HCT116 (cell line): ENCODE measurements at regions not wholly inside any gene's neighbourhood (a gene's known extent, or its start where the extent isn't known, plus 50 kb on each side); places are given as distances from the start of the nearest gene placed in this dataset.

Source experiments
- ATAC-seq: fragments of 200-7000 bp; cut with Tn5 transposase; 2 replicates; pipeline ENCODE4 v1.9.1; 2020; ENCODE audit warnings: mild to moderate bottlenecking, moderate library complexity
- BruUV-seq: library from RNA; stranded (reverse); fragments of 400-500 nt; replicated peaks from 2 replicates; lab custom pipeline; 2021; lab: Mats Ljungman, UMichigan
- CTCF ChIA-PET: fragments of 300-600 bp; sonication (Branson Sonifier 250); formaldehyde crosslinking; loops from one replicate; lab custom pipeline; 2021; ENCODE audit warnings: antibody characterized with exemption; lab: Charles Lee
- POLR2A ChIA-PET: fragments of 300-600, 350-600 bp; sonication (Branson Sonifier 250); formaldehyde crosslinking; loops from one replicate; lab custom pipeline; 2021; ENCODE audit warnings: antibody characterized with exemption; lab: Charles Lee
- RAD21 ChIA-PET, 2 experiments: fragments of 300-600 bp; sonication (Branson Sonifier 250); formaldehyde crosslinking; loops; one replicate each; lab custom pipeline; 2023; ENCODE audit warnings: low total read pairs in 2 of 2; ENCODE audit not compliant: uncharacterized antibody in 2 of 2, unreplicated experiment in 2 of 2, low non-redundant PET in 1 of 2; lab: Charles Lee
- DNase-seq: peaks from one replicate; pipeline ENCODE4 v3.0.0-alpha.2; 2010; ENCODE audit warnings: low read depth, low spot score
- H2AFZ ChIP-seq: fragments of 200-600 bp; shearing (Covaris generic), sonication (generic); 2 replicates; pipeline ENCODE4 v1.6.1; 2017; ENCODE audit warnings: low read depth, mixed run types, mixed read lengths, antibody characterized with exemption, low read length; ENCODE audit not compliant: poor library complexity, severe bottlenecking
- H3K27ac ChIP-seq: 2 replicates; pipeline ENCODE4 v1.5.1; 2012; ENCODE audit warnings: low read depth, low read length
- H3K27me3 ChIP-seq: fragments of 200-600 bp; sonication (generic); 2 replicates; pipeline ENCODE4 v1.6.1; 2016; ENCODE audit warnings: mixed run types, low read length, mixed read lengths; ENCODE audit not compliant: insufficient read depth
- H3K36me3 ChIP-seq, 2 experiments: fragments of 200-500 bp in 1 of 2; fragments of 200-600 bp in 1 of 2; sonication (Bioruptor generic) in 1 of 2; sonication (generic) in 1 of 2; 2 replicates each; pipeline versions ENCODE4 v1.5.1 to v1.6.1; 2014 to 2016; ENCODE audit warnings: low read length in 2 of 2, inconsistent platforms in 1 of 2, mixed read lengths in 1 of 2, mixed run types in 1 of 2; ENCODE audit not compliant: insufficient read depth in 2 of 2, control insufficient read depth in 1 of 2
- H3K4me1 ChIP-seq, 2 experiments: fragments of 200-600 bp in 1 of 2; sonication (generic) in 1 of 2; 2 replicates each; pipeline versions ENCODE4 v1.5.1 to v1.6.1; 2012 to 2017; ENCODE audit warnings: low read length in 2 of 2, inconsistent platforms in 1 of 2, mild to moderate bottlenecking in 1 of 2, mixed read lengths in 1 of 2, mixed run types in 1 of 2, moderate library complexity in 1 of 2; ENCODE audit not compliant: insufficient read depth in 2 of 2, control insufficient read depth in 1 of 2
- H3K4me2 ChIP-seq: fragments of 200-600 bp; sonication (generic); 2 replicates; pipeline ENCODE4 v1.6.1; 2017; ENCODE audit warnings: mixed run types, low read length, mixed read lengths
- H3K4me3 ChIP-seq, 2 experiments: fragments of 200-600 bp in 1 of 2; sonication (generic) in 1 of 2; replicated peaks in 1 of 2; 2 replicates each; pipeline ENCODE4 v1.5.1; 2011 to 2016; ENCODE audit warnings: low read length in 2 of 2, control low read depth in 1 of 2, low read depth in 1 of 2, mild to moderate bottlenecking in 1 of 2, mixed read lengths in 1 of 2, mixed run types in 1 of 2
- H3K79me2 ChIP-seq: fragments of 200-600 bp; sonication (generic); 2 replicates; pipeline ENCODE4 v1.6.1; 2017; ENCODE audit warnings: mild to moderate bottlenecking, mixed run types, low read length, moderate library complexity, mixed read lengths; ENCODE audit not compliant: insufficient read depth
- H3K9ac ChIP-seq: fragments of 200-600 bp; sonication (generic); 2 replicates; pipeline ENCODE4 v1.6.1; 2016; ENCODE audit warnings: low read length, mixed read lengths
- H3K9me2 ChIP-seq: fragments of 200-600 bp; sonication (generic), shearing (Covaris generic); 2 replicates; pipeline ENCODE4 v1.6.1; 2017; ENCODE audit warnings: mixed run types, mild to moderate bottlenecking, moderate library complexity; ENCODE audit not compliant: insufficient read depth
- H3K9me3 ChIP-seq, 2 experiments: fragments of 200-500 bp in 1 of 2; fragments of 200-600 bp in 1 of 2; sonication (Bioruptor generic) in 1 of 2; sonication (generic) in 1 of 2; 2 replicates each; pipeline ENCODE4 v1.6.1; 2014 to 2017; ENCODE audit warnings: low read length in 2 of 2, mixed read lengths in 2 of 2, inconsistent platforms in 1 of 2, low read depth in 1 of 2, mild to moderate bottlenecking in 1 of 2, mixed run types in 1 of 2, moderate library complexity in 1 of 2; ENCODE audit not compliant: control insufficient read depth in 1 of 2, insufficient read depth in 1 of 2
- H4K20me1 ChIP-seq: fragments of 200-600 bp; sonication (generic), shearing (Covaris generic); 2 replicates; pipeline ENCODE4 v1.6.1; 2017; ENCODE audit warnings: mixed run types, mild to moderate bottlenecking, moderate library complexity; ENCODE audit not compliant: insufficient read depth
- EGR1 ChIP-seq: IDR thresholded peaks from 2 replicates; pipeline ENCODE4 v1.6.1; 2012; ENCODE audit warnings: low read depth
- ELF1 ChIP-seq: IDR thresholded peaks from 2 replicates; pipeline ENCODE4 v1.6.1; 2012; ENCODE audit warnings: low read depth, borderline replicate concordance
- EZH2 ChIP-seq: fragments of 200-600 bp; sonication (generic); IDR thresholded peaks from 2 replicates; pipeline ENCODE4 v1.6.1; 2017; ENCODE audit warnings: antibody characterized with exemption, mixed run types
- EZH2phosphoT487 ChIP-seq: fragments of 200-600 bp; IDR thresholded peaks from 2 replicates; pipeline ENCODE4 v1.6.1; 2018; ENCODE audit warnings: antibody characterized with exemption, borderline replicate concordance
- SP1 ChIP-seq: IDR thresholded peaks from 2 replicates; pipeline ENCODE4 v1.6.1; 2012; ENCODE audit warnings: low read depth
- SRF ChIP-seq: IDR thresholded peaks from 2 replicates; pipeline ENCODE4 v1.6.1; 2012; ENCODE audit warnings: low read depth
- intact Hi-C: fragments of 100-400 bp; cut with micrococcal nuclease; formaldehyde crosslinking; loops from 2 replicates; pipeline ENCODE4 v1.10.0; 2022
- TF ChIP-seq, protein P1 (sequence below), 3 experiments: fragments of 200-600 bp in 1 of 3; sonication (generic) in 1 of 3; IDR thresholded peaks in 2 of 3; conservative IDR thresholded peaks in 1 of 3; 2 replicates each; pipeline ENCODE4 v1.5.1; 2012 to 2017; ENCODE audit warnings: low read depth in 2 of 3, low read length in 2 of 3, antibody characterized with exemption in 1 of 3, borderline replicate concordance in 1 of 3, control low read depth in 1 of 3, mild to moderate bottlenecking in 1 of 3, mixed read lengths in 1 of 3, mixed run types in 1 of 3, moderate library complexity in 1 of 3; ENCODE audit not compliant: insufficient read depth in 1 of 3
- TF ChIP-seq, protein P2 (sequence below): IDR thresholded peaks from 2 replicates; pipeline ENCODE4 v1.6.1; 2012
- TF ChIP-seq, protein P3 (sequence below): IDR thresholded peaks from 2 replicates; pipeline ENCODE4 v1.6.1; 2012

DNA sequence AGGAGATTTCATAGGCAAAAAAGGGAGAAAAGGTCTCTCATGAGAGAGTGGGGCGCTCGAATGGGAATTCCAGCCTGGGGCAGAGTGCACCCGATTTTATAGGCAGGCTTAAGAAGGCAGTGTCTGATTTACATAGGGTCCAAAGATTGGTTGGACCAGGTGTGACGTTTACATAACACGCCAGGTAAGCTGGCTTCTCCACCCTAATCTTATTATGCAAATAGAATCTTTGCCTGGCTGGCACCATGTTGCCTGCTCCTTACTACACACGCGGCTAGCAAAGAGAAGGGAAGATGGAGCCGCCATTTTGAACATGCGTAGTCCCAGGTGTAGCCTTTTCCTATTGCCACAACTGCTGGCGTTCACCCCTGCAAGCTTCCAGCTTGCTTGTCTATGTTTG lies 103.7 kb downstream of the SLC16A1 start:
- no peak overlapping the region for H3K4me3 ChIP-seq
- no peak overlapping the region for H3K27ac ChIP-seq
- intact Hi-C loops = no loop called here
- ChIA-PET RAD21 (no interaction called here), CTCF (no interaction called here), POLR2A (no interaction called here)
- H3K4me1 ChIP-seq = peaks cover 0 to 6% of the 10 kb centered on the region in 2 experiments; a peak in 1 of 4 replicates
- TF ChIP-seq, protein P1, sequence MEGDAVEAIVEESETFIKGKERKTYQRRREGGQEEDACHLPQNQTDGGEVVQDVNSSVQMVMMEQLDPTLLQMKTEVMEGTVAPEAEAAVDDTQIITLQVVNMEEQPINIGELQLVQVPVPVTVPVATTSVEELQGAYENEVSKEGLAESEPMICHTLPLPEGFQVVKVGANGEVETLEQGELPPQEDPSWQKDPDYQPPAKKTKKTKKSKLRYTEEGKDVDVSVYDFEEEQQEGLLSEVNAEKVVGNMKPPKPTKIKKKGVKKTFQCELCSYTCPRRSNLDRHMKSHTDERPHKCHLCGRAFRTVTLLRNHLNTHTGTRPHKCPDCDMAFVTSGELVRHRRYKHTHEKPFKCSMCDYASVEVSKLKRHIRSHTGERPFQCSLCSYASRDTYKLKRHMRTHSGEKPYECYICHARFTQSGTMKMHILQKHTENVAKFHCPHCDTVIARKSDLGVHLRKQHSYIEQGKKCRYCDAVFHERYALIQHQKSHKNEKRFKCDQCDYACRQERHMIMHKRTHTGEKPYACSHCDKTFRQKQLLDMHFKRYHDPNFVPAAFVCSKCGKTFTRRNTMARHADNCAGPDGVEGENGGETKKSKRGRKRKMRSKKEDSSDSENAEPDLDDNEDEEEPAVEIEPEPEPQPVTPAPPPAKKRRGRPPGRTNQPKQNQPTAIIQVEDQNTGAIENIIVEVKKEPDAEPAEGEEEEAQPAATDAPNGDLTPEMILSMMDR (IDR thresholded peaks at IDR 0.05 in 2 of 3, conservative IDR thresholded peaks at IDR 0.05 in 1 of 3; ENCODE audit: borderline replicate concordance in 1 of 3, insufficient read depth in 1 of 3, low read depth in 2 of 3, low read length in 2 of 3) = no peak
- TF ChIP-seq EGR1 (no peak), SP1 (no peak), ELF1 (no peak), EZH2 (no peak), SRF (no peak), EZH2phosphoT487 (no peak)
- TF ChIP-seq, protein P2, sequence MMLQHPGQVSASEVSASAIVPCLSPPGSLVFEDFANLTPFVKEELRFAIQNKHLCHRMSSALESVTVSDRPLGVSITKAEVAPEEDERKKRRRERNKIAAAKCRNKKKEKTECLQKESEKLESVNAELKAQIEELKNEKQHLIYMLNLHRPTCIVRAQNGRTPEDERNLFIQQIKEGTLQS = no peak
- TF ChIP-seq, protein P3, sequence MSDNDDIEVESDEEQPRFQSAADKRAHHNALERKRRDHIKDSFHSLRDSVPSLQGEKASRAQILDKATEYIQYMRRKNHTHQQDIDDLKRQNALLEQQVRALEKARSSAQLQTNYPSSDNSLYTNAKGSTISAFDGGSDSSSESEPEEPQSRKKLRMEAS = no peak
- no TSS peak for BruUV-seq
- no peaks in the 10 kb centered on the region; the same call in 1 of the 2 replicates for H3K9me2 ChIP-seq
- no peak for DNase-seq
- no peaks in the 10 kb centered on the region for H3K36me3 ChIP-seq
- H3K9me3 ChIP-seq = no peaks in the 10 kb centered on the region
- H2AFZ ChIP-seq = no peak overlapping the region
- ATAC-seq = no peak
- no peaks in the 10 kb centered on the region for H3K27me3 ChIP-seq
- peak overlapping the region; percentile 5; the same call in 1 of the 2 replicates for H3K4me2 ChIP-seq
- H4K20me1 ChIP-seq = no peaks in the 10 kb centered on the region
- H3K79me2 ChIP-seq = no peaks in the 10 kb centered on the region
- no peak overlapping the region for H3K9ac ChIP-seq
